ENCODE measurements at regions not wholly inside any gene's neighbourhood (a gene's known extent, or its start where the extent isn't known, plus 50 kb on each side); places are given as distances from the start of the nearest gene placed in this dataset.

DNA sequence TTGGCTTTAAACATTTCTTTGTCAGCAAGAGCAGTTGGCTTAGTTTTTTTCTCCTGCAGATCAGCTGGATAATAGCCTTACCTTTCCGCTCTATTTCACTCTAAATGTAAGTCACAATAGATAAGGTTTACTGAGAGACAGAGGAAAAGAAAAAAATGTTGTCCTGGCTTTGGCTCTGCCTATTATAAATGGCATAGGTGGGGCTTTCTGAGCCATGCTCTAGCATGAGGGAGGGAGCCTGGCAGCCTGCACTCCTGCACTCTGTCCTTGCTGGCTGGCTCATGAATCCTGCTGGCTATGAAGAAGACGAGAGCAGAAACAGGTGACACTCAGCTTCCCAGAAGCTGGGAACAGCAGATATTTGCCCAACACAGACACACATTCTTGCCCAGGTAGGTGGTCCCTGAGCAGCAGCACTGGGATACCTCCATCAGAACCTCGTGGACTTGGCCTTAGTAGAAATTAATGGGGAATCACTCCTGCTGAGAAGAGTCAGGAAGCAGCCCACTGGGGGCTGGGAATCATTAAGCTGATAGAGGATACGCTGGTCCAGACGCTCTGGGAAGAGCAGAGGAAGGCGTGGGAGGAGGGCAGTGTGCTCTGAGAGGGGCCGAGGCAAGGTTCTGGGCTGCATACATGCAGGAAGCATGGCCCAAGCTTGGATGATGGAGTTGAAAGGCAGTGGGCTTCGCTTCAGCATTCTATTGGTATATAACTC lies 514.4 kb upstream of the HS6ST1 start:
- peak in 3 of 4 donors; percentile 84 to 97 (median 87) for ATAC-seq
- no peak for FAIRE-seq
- Histone ChIP-seq H3K9me3 (no peaks in the 10 kb centered on the region), H3K27ac (peak overlapping the region in 1 of 4 donors; percentile 28), H3K4me3 (no peak overlapping the region), H3K36me3 (no peaks in the 10 kb centered on the region), H3K4me1 (no peaks in the 10 kb centered on the region), H3K27me3 (no peaks in the 10 kb centered on the region)
- intact Hi-C loops (cut with DNase I): no loop called here
- DNase-seq: peak in 2 of 6 donors; percentile 18 to 35
- TF ChIP-seq, protein P1, sequence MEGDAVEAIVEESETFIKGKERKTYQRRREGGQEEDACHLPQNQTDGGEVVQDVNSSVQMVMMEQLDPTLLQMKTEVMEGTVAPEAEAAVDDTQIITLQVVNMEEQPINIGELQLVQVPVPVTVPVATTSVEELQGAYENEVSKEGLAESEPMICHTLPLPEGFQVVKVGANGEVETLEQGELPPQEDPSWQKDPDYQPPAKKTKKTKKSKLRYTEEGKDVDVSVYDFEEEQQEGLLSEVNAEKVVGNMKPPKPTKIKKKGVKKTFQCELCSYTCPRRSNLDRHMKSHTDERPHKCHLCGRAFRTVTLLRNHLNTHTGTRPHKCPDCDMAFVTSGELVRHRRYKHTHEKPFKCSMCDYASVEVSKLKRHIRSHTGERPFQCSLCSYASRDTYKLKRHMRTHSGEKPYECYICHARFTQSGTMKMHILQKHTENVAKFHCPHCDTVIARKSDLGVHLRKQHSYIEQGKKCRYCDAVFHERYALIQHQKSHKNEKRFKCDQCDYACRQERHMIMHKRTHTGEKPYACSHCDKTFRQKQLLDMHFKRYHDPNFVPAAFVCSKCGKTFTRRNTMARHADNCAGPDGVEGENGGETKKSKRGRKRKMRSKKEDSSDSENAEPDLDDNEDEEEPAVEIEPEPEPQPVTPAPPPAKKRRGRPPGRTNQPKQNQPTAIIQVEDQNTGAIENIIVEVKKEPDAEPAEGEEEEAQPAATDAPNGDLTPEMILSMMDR (IDR thresholded peaks at IDR 0.05): no peak
- WGBS, 2 donors: 34 to 40% methylated on average over 8 of the region's 8 CpGs

DNA sequence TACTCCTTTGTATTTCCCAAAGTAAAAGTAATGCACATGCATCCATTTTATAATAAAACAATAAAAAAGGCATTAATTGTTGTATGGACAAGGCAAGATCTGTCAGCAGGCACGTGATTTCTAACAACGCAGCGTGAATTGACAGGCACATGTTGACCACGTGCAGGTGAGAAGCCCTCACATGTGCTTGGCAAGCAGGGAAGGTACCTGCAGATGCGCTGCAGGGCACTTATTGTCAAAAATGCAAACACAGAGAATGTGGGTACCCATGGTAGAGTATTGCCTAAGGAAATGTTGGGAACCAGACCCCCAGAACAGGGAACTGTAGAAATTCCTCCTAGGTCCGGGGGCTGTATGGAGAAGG lies 515.0 kb upstream of the HS6ST1 start:
- H3K9me3 ChIP-seq: no peaks in the 10 kb centered on the region
- WGBS, 2 donors: 86 to 92% methylated on average over 6 of the region's 6 CpGs
- DNase-seq (no peak), ATAC-seq (peak in 1 of 4 donors; percentile 4), FAIRE-seq (no peak)
- H3K27ac ChIP-seq: peak overlapping the region in 1 of 4 donors; percentile 18
- H3K4me1 ChIP-seq: no peaks in the 10 kb centered on the region
- no peak overlapping the region for H3K4me3 ChIP-seq
- H3K27me3 ChIP-seq: no peaks in the 10 kb centered on the region
- TF ChIP-seq, protein P1 (IDR thresholded peaks at IDR 0.05): no peak
- intact Hi-C loops (cut with DNase I): no loop called here
- H3K36me3 ChIP-seq: no peaks in the 10 kb centered on the region

DNA sequence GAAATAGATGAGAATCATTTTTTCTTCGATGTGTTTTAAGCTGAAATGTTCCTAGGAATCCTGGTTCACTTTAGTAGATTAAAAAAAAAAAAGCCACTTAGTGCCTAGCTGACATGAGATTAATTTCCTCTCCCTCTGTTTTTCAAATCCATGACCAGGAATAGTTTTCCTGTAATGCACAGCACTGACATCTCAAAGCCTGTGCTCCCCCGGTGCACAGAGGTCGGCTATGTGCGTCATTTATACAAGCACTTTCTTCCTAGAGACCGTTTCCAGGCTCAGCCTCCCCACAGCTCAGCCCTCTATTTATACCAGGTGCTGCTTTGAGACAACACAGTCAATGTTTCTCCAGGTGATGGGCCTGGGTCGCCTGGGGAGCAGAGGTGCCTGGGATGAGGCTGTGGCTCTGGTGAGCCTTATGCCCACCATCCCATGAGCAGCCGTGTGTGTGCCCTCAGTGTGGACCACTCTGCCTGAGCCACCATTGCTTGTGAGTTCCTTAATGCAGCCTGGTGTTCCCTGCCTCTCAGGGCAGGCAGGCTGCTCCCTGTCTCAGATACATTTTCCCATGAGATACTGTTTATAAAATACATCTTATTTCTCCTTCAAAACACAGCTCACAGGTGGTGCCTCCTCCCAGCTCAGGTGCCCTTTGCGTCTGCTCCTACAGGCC lies 515.7 kb upstream of the HS6ST1 start:
- Histone ChIP-seq H3K27me3 (no peaks in the 10 kb centered on the region), H3K9me3 (no peaks in the 10 kb centered on the region), H3K27ac (peak overlapping the region in 1 of 4 donors; percentile 18), H3K36me3 (no peaks in the 10 kb centered on the region), H3K4me1 (no peaks in the 10 kb centered on the region), H3K4me3 (no peak overlapping the region)
- FAIRE-seq (no peak), DNase-seq (no peak), ATAC-seq (peak in 3 of 4 donors; percentile 27 to 86 (median 80))
- TF ChIP-seq, protein P1 (IDR thresholded peaks at IDR 0.05): no peak
- intact Hi-C loops (cut with DNase I): no loop called here
- 70 to 80% methylated on average over 8 of the region's 8 CpGs for WGBS, 2 donors

DNA sequence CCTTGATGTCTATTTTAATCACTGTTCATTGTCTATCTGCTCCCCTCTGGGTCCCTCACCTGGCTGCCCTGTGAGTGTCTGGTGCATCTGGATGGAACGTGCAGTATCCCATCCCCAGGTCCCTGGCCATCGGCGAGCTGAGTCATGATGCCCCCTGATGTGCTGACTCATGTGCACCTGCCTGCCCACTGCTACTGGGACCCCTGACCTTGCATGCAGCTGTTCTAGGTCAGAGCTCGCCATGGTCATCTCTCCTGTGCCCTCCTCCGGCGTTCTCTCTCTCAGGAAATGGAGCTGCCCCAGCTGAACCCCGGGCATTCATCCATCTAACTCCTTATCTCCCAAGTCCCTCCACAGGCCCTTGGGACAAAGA lies 516.2 kb upstream of the HS6ST1 start:
- Histone ChIP-seq H3K36me3 (no peaks in the 10 kb centered on the region), H3K27ac (no peak overlapping the region), H3K27me3 (no peaks in the 10 kb centered on the region), H3K4me3 (no peak overlapping the region), H3K4me1 (no peaks in the 10 kb centered on the region), H3K9me3 (no peaks in the 10 kb centered on the region)
- DNase-seq (no peak), FAIRE-seq (no peak), ATAC-seq (peak in 1 of 4 donors; percentile 21)
- 81 to 86% methylated on average over 7 of the region's 7 CpGs for WGBS, 2 donors
- TF ChIP-seq, protein P1 (IDR thresholded peaks at IDR 0.05): no peak
- intact Hi-C loops (cut with DNase I): no loop called here

DNA sequence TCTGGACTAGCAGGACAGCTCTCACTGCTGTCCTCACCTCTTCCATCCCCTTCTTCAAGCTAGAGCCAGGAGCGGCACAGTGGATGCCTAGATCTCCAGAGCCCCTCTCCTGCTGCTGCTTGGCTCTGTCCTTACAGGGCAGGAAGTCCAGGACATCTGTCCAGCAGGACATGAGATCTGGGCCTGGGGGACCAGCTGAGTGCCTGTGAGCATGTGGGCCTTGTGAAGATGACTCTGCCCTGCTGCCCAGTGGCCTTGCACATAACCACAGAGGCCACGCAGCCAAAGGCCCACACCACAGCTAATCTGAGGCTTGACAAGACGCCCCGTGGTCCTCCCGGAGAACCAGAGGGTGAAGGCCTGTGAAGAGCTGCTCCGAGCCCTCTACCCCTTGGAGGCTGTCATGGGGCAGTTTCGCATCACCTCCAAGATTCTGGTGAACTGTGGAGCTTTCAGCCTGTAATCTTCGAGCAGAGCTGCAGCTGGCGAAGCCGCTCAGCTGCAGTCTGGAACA lies 516.7 kb upstream of the HS6ST1 start:
- Histone ChIP-seq H3K27me3 (no peaks in the 10 kb centered on the region), H3K4me1 (no peaks in the 10 kb centered on the region), H3K9me3 (no peaks in the 10 kb centered on the region), H3K4me3 (no peak overlapping the region), H3K36me3 (no peaks in the 10 kb centered on the region), H3K27ac (no peak overlapping the region)
- TF ChIP-seq, protein P1 (IDR thresholded peaks at IDR 0.05): no peak
- intact Hi-C loops (cut with DNase I): no loop called here
- DNase-seq (no peak), ATAC-seq (no peak), FAIRE-seq (no peak)
- WGBS, 2 donors: 86 to 91% methylated on average over 10 of the region's 10 CpGs

Data from pancreas (tissue), 10 donors.